ENCODE measurements at regions not wholly inside any gene's neighbourhood (a gene's known extent, or its start where the extent isn't known, plus 50 kb on each side); places are given as distances from the start of the nearest gene placed in this dataset.
A peak's percentile ranks its signal among the peaks of the same experiment; 100 is the strongest.

DNA sequence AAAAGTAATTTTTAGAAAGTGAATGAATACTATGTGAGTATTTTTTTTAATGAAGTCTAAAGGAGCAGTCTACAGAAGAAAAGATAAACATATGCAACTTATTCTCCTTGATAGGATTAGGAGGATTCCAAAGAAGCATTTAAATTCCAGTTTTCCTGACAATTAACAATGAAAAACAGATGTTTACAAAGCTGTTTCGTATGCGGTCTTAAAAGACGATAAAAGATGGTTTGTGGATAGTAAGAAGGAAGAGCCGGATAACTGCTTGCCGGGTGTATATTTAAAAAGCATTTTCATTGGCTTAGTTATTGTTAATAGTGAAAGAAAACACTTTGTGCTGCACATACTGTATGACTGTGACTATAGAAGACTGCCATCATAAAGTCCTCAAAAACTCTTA is 120.0 kb upstream of the C11orf58 start:
- Histone ChIP-seq H3K27me3 (peaks cover 45% of the 10 kb centered on the region), H3K9me3 (no peaks in the 10 kb centered on the region), H3K36me3 (no peaks in the 10 kb centered on the region), H3K27ac (no peak overlapping the region), H3K4me3 (no peak overlapping the region), H3K4me1 (peaks cover 6% of the 10 kb centered on the region)
- ATAC-seq (no peak), DNase-seq (no peak)
- no peak for TF ChIP-seq CTCF (IDR thresholded peaks at IDR 0.05)
- intact Hi-C loops (cut with DNase I), result no loop called here

DNA sequence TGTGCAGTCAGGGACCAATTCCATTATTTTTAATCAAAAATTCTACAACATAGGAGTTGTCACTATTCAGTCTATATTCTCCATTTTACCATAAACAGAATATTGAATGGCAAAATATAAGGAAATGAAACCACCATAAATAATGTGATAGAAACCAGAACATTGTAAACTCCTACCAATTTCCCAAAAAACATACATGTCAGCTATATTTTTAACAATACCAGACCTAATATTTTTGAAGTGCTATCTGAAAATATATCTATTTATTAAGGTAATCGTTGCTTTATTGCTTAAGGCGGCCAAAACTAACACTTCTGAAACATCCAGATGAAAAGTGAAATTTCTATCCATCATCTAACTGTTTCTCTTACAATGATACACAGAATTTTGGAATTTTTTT is 123.0 kb upstream of the C11orf58 start:
- H3K36me3 ChIP-seq, result no peaks in the 10 kb centered on the region
- no peaks in the 10 kb centered on the region for H3K9me3 ChIP-seq
- intact Hi-C loops (cut with DNase I), result no loop called here
- H3K4me1 ChIP-seq, result peaks cover 12% of the 10 kb centered on the region
- H3K4me3 ChIP-seq, result no peak overlapping the region
- no peak overlapping the region for H3K27ac ChIP-seq
- DNase-seq (no peak), ATAC-seq (no peak)
- no peak for TF ChIP-seq CTCF (IDR thresholded peaks at IDR 0.05)
- peaks cover 73% of the 10 kb centered on the region for H3K27me3 ChIP-seq

GRCh38 chr11:16613512-16614381 is 124.7 kb upstream of the C11orf58 start:
- Histone ChIP-seq H3K27me3 (peaks cover 87% of the 10 kb centered on the region), H3K9me3 (no peaks in the 10 kb centered on the region), H3K36me3 (no peaks in the 10 kb centered on the region), H3K4me1 (peaks cover 12% of the 10 kb centered on the region), H3K27ac (no peak overlapping the region), H3K4me3 (peak overlapping the region; percentile 41)
- DNase-seq (peak; percentile 91), ATAC-seq (peak; percentile 98)
- TF ChIP-seq CTCF (IDR thresholded peaks at IDR 0.05), result peak; percentile 81
- intact Hi-C loops (cut with DNase I), result no loop called here

GRCh38 chr11:16613262-16613511 is 125.3 kb upstream of the C11orf58 start:
- ATAC-seq (no peak), DNase-seq (no peak)
- H3K9me3 ChIP-seq, result no peaks in the 10 kb centered on the region
- peaks cover 91% of the 10 kb centered on the region for H3K27me3 ChIP-seq
- H3K27ac ChIP-seq, result no peak overlapping the region
- H3K36me3 ChIP-seq, result no peaks in the 10 kb centered on the region
- peak overlapping the region; percentile 41 for H3K4me3 ChIP-seq
- intact Hi-C loops (cut with DNase I), result no loop called here
- H3K4me1 ChIP-seq, result peaks cover 12% of the 10 kb centered on the region
- TF ChIP-seq CTCF (IDR thresholded peaks at IDR 0.05), result no peak

- Histone ChIP-seq H3K27ac (no peak overlapping the region), H3K9me3 (no peaks in the 10 kb centered on the region), H3K36me3 (no peaks in the 10 kb centered on the region), H3K4me3 (peak overlapping the region; percentile 41), H3K4me1 (peaks cover 12% of the 10 kb centered on the region), H3K27me3 (peaks cover 92% of the 10 kb centered on the region)
- ATAC-seq, result no peak
- no peak for TF ChIP-seq CTCF (IDR thresholded peaks at IDR 0.05)
- no peak for DNase-seq
- intact Hi-C loops (cut with DNase I), result no loop called here
Measured at GRCh38 chr11:16612566-16613261, 125.7 kb upstream of the C11orf58 start.
